Stomach (tissue), 4 donors: ENCODE measurements at regions not wholly inside any gene's neighbourhood (a gene's known extent, or its start where the extent isn't known, plus 50 kb on each side); places are given as distances from the start of the nearest gene placed in this dataset.

ENCODE experiments used
- POLR2A ChIP-seq, 4 donors: fragments of 450-650 bp; IDR thresholded peaks; one replicate each; pipeline ENCODE4 v1.6.1; 2016; ENCODE audit warnings: antibody characterized with exemption in 4 of 4, control low read depth in 2 of 4, mild to moderate bottlenecking in 1 of 4, moderate library complexity in 1 of 4
- POLR2AphosphoS5 ChIP-seq, 3 donors: sonication (generic); formaldehyde crosslinking; IDR thresholded peaks; one replicate each; pipeline ENCODE4 v1.6.1; 2016; ENCODE audit warnings: antibody characterized with exemption in 3 of 3
- TF ChIP-seq, protein P1 (sequence below), 7 experiments: fragments of 450-650 bp in 4 of 7; fragments of 200-600 bp in 3 of 7; sonication (generic) in 3 of 7; IDR thresholded peaks; one replicate each; pipeline ENCODE4 v1.5.1; 2016 to 2019; ENCODE audit warnings: antibody characterized with exemption in 7 of 7, control low read depth in 2 of 7, mild to moderate bottlenecking in 1 of 7

- TF ChIP-seq, protein P1, sequence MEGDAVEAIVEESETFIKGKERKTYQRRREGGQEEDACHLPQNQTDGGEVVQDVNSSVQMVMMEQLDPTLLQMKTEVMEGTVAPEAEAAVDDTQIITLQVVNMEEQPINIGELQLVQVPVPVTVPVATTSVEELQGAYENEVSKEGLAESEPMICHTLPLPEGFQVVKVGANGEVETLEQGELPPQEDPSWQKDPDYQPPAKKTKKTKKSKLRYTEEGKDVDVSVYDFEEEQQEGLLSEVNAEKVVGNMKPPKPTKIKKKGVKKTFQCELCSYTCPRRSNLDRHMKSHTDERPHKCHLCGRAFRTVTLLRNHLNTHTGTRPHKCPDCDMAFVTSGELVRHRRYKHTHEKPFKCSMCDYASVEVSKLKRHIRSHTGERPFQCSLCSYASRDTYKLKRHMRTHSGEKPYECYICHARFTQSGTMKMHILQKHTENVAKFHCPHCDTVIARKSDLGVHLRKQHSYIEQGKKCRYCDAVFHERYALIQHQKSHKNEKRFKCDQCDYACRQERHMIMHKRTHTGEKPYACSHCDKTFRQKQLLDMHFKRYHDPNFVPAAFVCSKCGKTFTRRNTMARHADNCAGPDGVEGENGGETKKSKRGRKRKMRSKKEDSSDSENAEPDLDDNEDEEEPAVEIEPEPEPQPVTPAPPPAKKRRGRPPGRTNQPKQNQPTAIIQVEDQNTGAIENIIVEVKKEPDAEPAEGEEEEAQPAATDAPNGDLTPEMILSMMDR (IDR thresholded peaks at IDR 0.05) = no peak
- no peak for TF ChIP-seq POLR2A (IDR thresholded peaks at IDR 0.05)
- no peak for TF ChIP-seq POLR2AphosphoS5 (IDR thresholded peaks at IDR 0.05)
Observed at GRCh38 chr2:78845664-78846185, 179.8 kb upstream of the REG3G start.
